ENCODE measurements at regions not wholly inside any gene's neighbourhood (a gene's known extent, or its start where the extent isn't known, plus 50 kb on each side); places are given as distances from the start of the nearest gene placed in this dataset.

- no peaks in the 10 kb centered on the region for H3K36me3 ChIP-seq
- TF ChIP-seq CTCF (IDR thresholded peaks at IDR 0.05): no peak
- DNase-seq (no peak), ATAC-seq (no peak), FAIRE-seq (no peak)
- intact Hi-C loops (cut with DNase I): no loop called here
- H3K4me1 ChIP-seq: no peaks in the 10 kb centered on the region
- no peaks in the 10 kb centered on the region for H3K9me3 ChIP-seq
- WGBS, 2 donors: 81 to 85% methylated on average over 6 of the region's 6 CpGs
- no peaks in the 10 kb centered on the region for H3K27me3 ChIP-seq
- no peak overlapping the region for H3K27ac ChIP-seq
- no peak overlapping the region for H3K4me3 ChIP-seq
Observed at GRCh38 chr7:140232957-140233917, 56.5 kb upstream of the KDM7A start.

- Histone ChIP-seq H3K27ac (peak overlapping the region in 1 of 4 donors; percentile 12), H3K9me3 (no peaks in the 10 kb centered on the region), H3K36me3 (no peaks in the 10 kb centered on the region), H3K4me3 (peak overlapping the region in 2 of 4 donors; percentile 46 to 62), H3K27me3 (no peaks in the 10 kb centered on the region), H3K4me1 (no peaks in the 10 kb centered on the region)
- no peak for FAIRE-seq
- whole genome bisulfite sequencing, 2 donors: 41 to 45% methylated on average over 13 of the region's 13 CpGs
- intact Hi-C loops (cut with DNase I): no loop called here
- no peak for TF ChIP-seq CTCF (IDR thresholded peaks at IDR 0.05)
- no peak for DNase-seq
- ATAC-seq: peak; percentile 11 to 43 (median 20)
Observed at GRCh38 chr7:140231771-140232491, 55.1 kb upstream of the KDM7A start.

- intact Hi-C loops (cut with DNase I): no loop called here
- no peaks in the 10 kb centered on the region for H3K27me3 ChIP-seq
- H3K27ac ChIP-seq: no peak overlapping the region
- H3K36me3 ChIP-seq: no peaks in the 10 kb centered on the region
- no peak for TF ChIP-seq CTCF (IDR thresholded peaks at IDR 0.05)
- H3K4me3 ChIP-seq: peak overlapping the region; percentile 18 to 62 (median 32)
- 1 to 2% methylated on average over 49 to 59 of the region's 59 CpGs for WGBS, 2 donors
- no peak for FAIRE-seq
- no peaks in the 10 kb centered on the region for H3K9me3 ChIP-seq
- peak; percentile 35 to 77 (median 53) for DNase-seq
- ATAC-seq: peak; percentile 76 to 81 (median 78)
- H3K4me1 ChIP-seq: no peaks in the 10 kb centered on the region
Observed at GRCh38 chr7:140230861-140231770, 54.3 kb upstream of the KDM7A start.

GRCh38 chr7:140230516-140230860 lies 53.7 kb upstream of the KDM7A start:
- DNase-seq (peak in 5 of 6 donors; percentile 17 to 75 (median 40)), FAIRE-seq (no peak), ATAC-seq (peak; percentile 21 to 71 (median 48))
- H3K4me3 ChIP-seq: peak overlapping the region; percentile 18 to 62 (median 32)
- H3K9me3 ChIP-seq: no peaks in the 10 kb centered on the region
- WGBS, 2 donors: 1 to 3% methylated on average over 56 to 57 of the region's 57 CpGs
- no peaks in the 10 kb centered on the region for H3K36me3 ChIP-seq
- intact Hi-C loops (cut with DNase I): no loop called here
- H3K4me1 ChIP-seq: no peaks in the 10 kb centered on the region
- H3K27ac ChIP-seq: no peak overlapping the region
- no peaks in the 10 kb centered on the region for H3K27me3 ChIP-seq
- TF ChIP-seq CTCF (IDR thresholded peaks at IDR 0.05): no peak

All from pancreas (tissue), 10 donors.